ENCODE measurements at regions not wholly inside any gene's neighbourhood (a gene's known extent, or its start where the extent isn't known, plus 50 kb on each side); places are given as distances from the start of the nearest gene placed in this dataset.

DNA sequence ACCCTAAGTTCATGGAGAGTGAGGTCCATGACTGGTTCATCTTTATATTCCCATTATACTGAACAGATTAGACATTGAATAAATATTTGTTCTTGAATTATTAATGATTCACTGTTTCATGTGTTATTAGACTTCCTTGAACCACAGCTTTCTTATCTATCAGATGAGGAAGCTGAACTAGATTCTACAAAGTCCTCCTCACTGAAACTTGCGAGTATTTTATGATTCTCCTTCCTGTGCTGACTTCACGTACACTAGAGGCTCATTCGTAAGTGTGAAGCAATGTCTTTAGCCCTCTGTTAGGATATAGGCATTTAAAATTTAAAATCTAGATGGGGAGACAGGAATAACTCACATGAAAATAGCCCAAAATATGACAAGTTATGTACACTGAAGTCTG lies 95.6 kb upstream of the IRF2BP2 start:
- TF ChIP-seq, protein P1, sequence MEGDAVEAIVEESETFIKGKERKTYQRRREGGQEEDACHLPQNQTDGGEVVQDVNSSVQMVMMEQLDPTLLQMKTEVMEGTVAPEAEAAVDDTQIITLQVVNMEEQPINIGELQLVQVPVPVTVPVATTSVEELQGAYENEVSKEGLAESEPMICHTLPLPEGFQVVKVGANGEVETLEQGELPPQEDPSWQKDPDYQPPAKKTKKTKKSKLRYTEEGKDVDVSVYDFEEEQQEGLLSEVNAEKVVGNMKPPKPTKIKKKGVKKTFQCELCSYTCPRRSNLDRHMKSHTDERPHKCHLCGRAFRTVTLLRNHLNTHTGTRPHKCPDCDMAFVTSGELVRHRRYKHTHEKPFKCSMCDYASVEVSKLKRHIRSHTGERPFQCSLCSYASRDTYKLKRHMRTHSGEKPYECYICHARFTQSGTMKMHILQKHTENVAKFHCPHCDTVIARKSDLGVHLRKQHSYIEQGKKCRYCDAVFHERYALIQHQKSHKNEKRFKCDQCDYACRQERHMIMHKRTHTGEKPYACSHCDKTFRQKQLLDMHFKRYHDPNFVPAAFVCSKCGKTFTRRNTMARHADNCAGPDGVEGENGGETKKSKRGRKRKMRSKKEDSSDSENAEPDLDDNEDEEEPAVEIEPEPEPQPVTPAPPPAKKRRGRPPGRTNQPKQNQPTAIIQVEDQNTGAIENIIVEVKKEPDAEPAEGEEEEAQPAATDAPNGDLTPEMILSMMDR (IDR thresholded peaks at IDR 0.05) = no peak
- TF ChIP-seq EZH2 (IDR thresholded peaks at IDR 0.05; ENCODE audit: borderline replicate concordance, insufficient read depth, low read depth, low read length, poor library complexity, severe bottlenecking) = no peak
